Astrocyte (in vitro differentiated cells and primary cell): ENCODE measurements at regions not wholly inside any gene's neighbourhood (a gene's known extent, or its start where the extent isn't known, plus 50 kb on each side); places are given as distances from the start of the nearest gene placed in this dataset.

Experiments used
- EZH2 ChIP-seq: IDR thresholded peaks from 2 replicates; pipeline ENCODE4 v1.6.1; 2012; ENCODE audit warnings: mild to moderate bottlenecking, low read length, inconsistent platforms; ENCODE audit not compliant: insufficient read depth
- TF ChIP-seq, protein P1 (sequence below): IDR thresholded peaks from 2 replicates; pipeline ENCODE4 v1.5.1; 2011; ENCODE audit warnings: low read depth, mild to moderate bottlenecking, inconsistent platforms, low read length, moderate library complexity; ENCODE audit not compliant: insufficient read depth

DNA sequence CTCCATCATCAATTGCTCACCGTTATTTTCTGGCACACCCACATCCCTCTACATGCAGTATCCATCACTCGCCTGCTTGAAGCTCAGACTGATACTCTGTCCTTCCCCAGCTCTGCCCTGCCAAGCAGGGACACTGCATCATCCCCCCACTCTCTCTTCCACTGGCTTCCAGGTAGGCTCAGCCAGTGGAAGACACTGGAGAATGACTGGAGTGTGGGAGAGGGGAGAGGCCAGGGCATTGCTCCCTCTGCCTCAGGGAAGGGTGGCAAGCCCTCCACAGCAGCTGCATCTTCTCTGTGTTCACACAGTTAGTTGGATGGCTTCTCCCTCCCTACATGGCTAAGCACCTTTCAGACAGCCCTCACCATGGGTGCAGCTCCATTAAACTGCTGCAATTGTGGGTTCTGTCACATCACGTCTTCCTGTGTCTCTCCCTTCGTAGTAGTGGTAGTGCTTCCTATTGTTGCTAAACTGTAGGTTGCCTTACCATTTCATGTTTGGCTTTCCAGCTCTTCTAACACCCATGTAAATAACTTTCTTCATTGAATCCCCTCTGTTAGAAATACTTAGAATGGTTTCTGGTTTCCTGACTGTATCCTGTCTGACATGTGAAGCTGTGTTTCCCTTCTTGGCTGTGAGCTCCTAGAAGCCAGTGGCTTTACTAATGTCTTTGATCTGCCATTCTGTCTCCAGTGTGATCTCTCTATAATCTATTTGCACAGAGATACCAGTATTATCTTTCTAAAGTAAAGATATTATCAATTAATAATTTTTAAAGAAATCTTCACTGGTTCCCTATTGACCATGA lies 483.7 kb upstream of the LRRN3 start:
- TF ChIP-seq, protein P1, sequence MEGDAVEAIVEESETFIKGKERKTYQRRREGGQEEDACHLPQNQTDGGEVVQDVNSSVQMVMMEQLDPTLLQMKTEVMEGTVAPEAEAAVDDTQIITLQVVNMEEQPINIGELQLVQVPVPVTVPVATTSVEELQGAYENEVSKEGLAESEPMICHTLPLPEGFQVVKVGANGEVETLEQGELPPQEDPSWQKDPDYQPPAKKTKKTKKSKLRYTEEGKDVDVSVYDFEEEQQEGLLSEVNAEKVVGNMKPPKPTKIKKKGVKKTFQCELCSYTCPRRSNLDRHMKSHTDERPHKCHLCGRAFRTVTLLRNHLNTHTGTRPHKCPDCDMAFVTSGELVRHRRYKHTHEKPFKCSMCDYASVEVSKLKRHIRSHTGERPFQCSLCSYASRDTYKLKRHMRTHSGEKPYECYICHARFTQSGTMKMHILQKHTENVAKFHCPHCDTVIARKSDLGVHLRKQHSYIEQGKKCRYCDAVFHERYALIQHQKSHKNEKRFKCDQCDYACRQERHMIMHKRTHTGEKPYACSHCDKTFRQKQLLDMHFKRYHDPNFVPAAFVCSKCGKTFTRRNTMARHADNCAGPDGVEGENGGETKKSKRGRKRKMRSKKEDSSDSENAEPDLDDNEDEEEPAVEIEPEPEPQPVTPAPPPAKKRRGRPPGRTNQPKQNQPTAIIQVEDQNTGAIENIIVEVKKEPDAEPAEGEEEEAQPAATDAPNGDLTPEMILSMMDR, result no peak
- TF ChIP-seq EZH2, result no peak
